GM23338 (cell line): ENCODE measurements at regions not wholly inside any gene's neighbourhood (a gene's known extent, or its start where the extent isn't known, plus 50 kb on each side); places are given as distances from the start of the nearest gene placed in this dataset.

Experiments
- ATAC-seq: fragments of 200-7000 bp; cut with Tn5 transposase; 3 replicates; pipeline ENCODE4 v1.9.1; 2020
- DNase-seq: peaks from one replicate; pipeline ENCODE4 v3.0.0-alpha.2; 2015; ENCODE audit warnings: low spot score
- H2AFZ ChIP-seq: fragments of 200-600 bp; sonication (generic); 2 replicates; pipeline ENCODE4 v1.8.0; 2016; ENCODE audit warnings: antibody characterized with exemption, mild to moderate bottlenecking, moderate library complexity
- H3F3A ChIP-seq: fragments of 200-600 bp; sonication (generic); replicated peaks from 2 replicates; pipeline ENCODE4 v1.8.0; 2017; ENCODE audit warnings: antibody characterized with exemption, mixed run types, low read depth
- H3K27ac ChIP-seq: fragments of 200-600 bp; sonication (generic); 2 replicates; pipeline ENCODE4 v1.6.1; 2016; ENCODE audit warnings: low read depth
- H3K27me3 ChIP-seq: fragments of 200-600 bp; sonication (generic); 2 replicates; pipeline ENCODE4 v1.8.0; 2016; ENCODE audit warnings: mild to moderate bottlenecking, mixed run types, moderate library complexity; ENCODE audit not compliant: insufficient read depth
- H3K36me3 ChIP-seq: fragments of 200-600 bp; sonication (generic); 2 replicates; pipeline ENCODE4 v1.8.0; 2016; ENCODE audit warnings: mild to moderate bottlenecking; ENCODE audit not compliant: insufficient read depth
- H3K4me1 ChIP-seq: fragments of 200-600 bp; sonication (generic); 2 replicates; pipeline ENCODE4 v1.8.0; 2016; ENCODE audit warnings: mild to moderate bottlenecking, moderate library complexity; ENCODE audit not compliant: insufficient read depth
- H3K4me2 ChIP-seq: fragments of 200-600 bp; sonication (generic); 2 replicates; pipeline ENCODE4 v1.7.1; 2017; ENCODE audit warnings: mixed run types
- H3K4me3 ChIP-seq: fragments of 200-600 bp; sonication (generic); 2 replicates; pipeline ENCODE4 v1.6.1; 2016; ENCODE audit warnings: mixed run types
- H3K79me2 ChIP-seq: fragments of 200-600 bp; sonication (generic); replicated peaks from 2 replicates; pipeline ENCODE4 v1.8.0; 2017; ENCODE audit warnings: mild to moderate bottlenecking; ENCODE audit not compliant: insufficient read depth
- H3K9me2 ChIP-seq: fragments of 200-600 bp; sonication (generic); 2 replicates; pipeline ENCODE4 v1.8.0; 2017; ENCODE audit not compliant: insufficient read depth
- H4K20me1 ChIP-seq: fragments of 200-600 bp; sonication (generic); replicated peaks from 2 replicates; pipeline ENCODE4 v1.8.0; 2017; ENCODE audit warnings: mild to moderate bottlenecking; ENCODE audit not compliant: insufficient read depth
- H3K27ac Mint-ChIP-seq: 2 replicates; pipeline ENCODE4 v1.8.0; 2020; ENCODE audit warnings: inconsistent platforms, mild to moderate bottlenecking, moderate library complexity, mixed read lengths
- H3K27me3 Mint-ChIP-seq: 3 replicates; pipeline ENCODE4 v1.8.0; 2022; ENCODE audit warnings: low read depth, mild to moderate bottlenecking, moderate library complexity, mixed read lengths, inconsistent platforms; ENCODE audit not compliant: insufficient read depth, poor library complexity
- H3K36me3 Mint-ChIP-seq: 3 replicates; pipeline ENCODE4 v1.8.0; 2021; ENCODE audit warnings: low read depth, mild to moderate bottlenecking, inconsistent platforms, moderate library complexity, mixed read lengths
- H3K4me1 Mint-ChIP-seq: 3 replicates; pipeline ENCODE4 v1.8.0; 2020; ENCODE audit warnings: mild to moderate bottlenecking, inconsistent platforms, mixed read lengths
- H3K4me3 Mint-ChIP-seq: 3 replicates; pipeline ENCODE4 v1.8.0; 2021; ENCODE audit warnings: moderate library complexity, mild to moderate bottlenecking, inconsistent platforms, mixed read lengths
- H3K9me3 Mint-ChIP-seq: 3 replicates; pipeline ENCODE4 v1.8.0; 2020; ENCODE audit warnings: moderate library complexity, mild to moderate bottlenecking, inconsistent platforms, mixed read lengths
- CREB1 ChIP-seq: fragments of 250-450 bp; sonication (Bioruptor Pico); IDR thresholded peaks from 2 replicates; pipeline ENCODE4 v1.5.0; 2020; ENCODE audit warnings: low read depth, mild to moderate bottlenecking, moderate library complexity
- EZH2phosphoT487 ChIP-seq: fragments of 200-600 bp; sonication (generic); IDR thresholded peaks from one replicate; pipeline ENCODE4 v1.8.1; 2018; ENCODE audit warnings: antibody characterized with exemption; ENCODE audit not compliant: unreplicated experiment
- JUNB ChIP-seq: IDR thresholded peaks from one replicate; pipeline ENCODE4 v1.6.1; 2016; ENCODE audit warnings: antibody characterized with exemption; ENCODE audit not compliant: unreplicated experiment
- NANOG ChIP-seq: IDR thresholded peaks from 2 replicates; pipeline ENCODE4 v1.6.1; 2016; ENCODE audit warnings: antibody characterized with exemption, borderline replicate concordance
- POLR2AphosphoS5 ChIP-seq: IDR thresholded peaks from 2 replicates; pipeline ENCODE4 v1.6.1; 2016; ENCODE audit warnings: antibody characterized with exemption, low read depth
- ZNF114 ChIP-seq: fragments of 250-450 bp; sonication (Bioruptor Pico); IDR thresholded peaks from 2 replicates; pipeline ENCODE4 v1.5.0; 2020; ENCODE audit warnings: mild to moderate bottlenecking, moderate library complexity
- ZNF331 ChIP-seq: fragments of 250-450 bp; sonication (Bioruptor Pico); IDR thresholded peaks from 2 replicates; pipeline ENCODE4 v1.5.0; 2020; ENCODE audit warnings: low read depth, mild to moderate bottlenecking, moderate library complexity
- TF ChIP-seq, protein P1 (sequence below), 2 experiments: fragments of 200-600 bp in 1 of 2; sonication (generic) in 1 of 2; conservative IDR thresholded peaks; 2 replicates each; pipeline versions ENCODE4 v1.5.1 to v1.6.1; 2016 to 2017; ENCODE audit warnings: antibody characterized with exemption in 2 of 2, low read depth in 2 of 2, mild to moderate bottlenecking in 2 of 2, moderate library complexity in 1 of 2
- TF ChIP-seq, protein P2 (sequence below): fragments of 250-450 bp; sonication (Bioruptor Pico); IDR thresholded peaks from 2 replicates; pipeline ENCODE4 v1.5.0; 2020; ENCODE audit warnings: mild to moderate bottlenecking, moderate library complexity
- TF ChIP-seq, protein P3 (sequence below): IDR thresholded peaks from 2 replicates; pipeline ENCODE4 v1.6.1; 2016; ENCODE audit warnings: antibody characterized with exemption

DNA sequence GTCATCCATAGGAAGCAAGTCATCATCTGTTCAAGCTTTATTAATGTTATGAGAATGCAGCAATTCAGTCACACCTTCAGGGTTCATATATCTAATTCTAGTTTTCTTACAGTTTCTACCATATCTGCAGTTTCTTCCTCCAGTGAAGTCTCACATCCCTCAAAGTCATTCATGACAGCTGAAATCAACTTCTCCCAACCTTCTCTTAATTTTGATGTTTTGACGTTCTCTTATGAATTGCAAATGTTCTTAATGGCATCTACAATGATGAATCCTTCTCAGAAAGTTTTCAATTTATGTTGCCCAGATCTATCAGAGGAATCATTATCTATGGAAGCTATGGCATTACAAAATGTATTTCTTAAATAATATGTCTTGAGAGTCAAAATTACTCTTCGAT, 210.4 kb upstream of the ZBTB20 start:
- Histone ChIP-seq H4K20me1 (no peaks in the 10 kb centered on the region), H3K4me3 (no peak overlapping the region), H3K4me1 (peaks cover 9% of the 10 kb centered on the region; the same call in 1 of the 2 replicates), H3K27me3 (no peaks in the 10 kb centered on the region), H3K36me3 (no peaks in the 10 kb centered on the region), H3K27ac (no peak overlapping the region), H3K4me2 (no peak overlapping the region), H3K9me2 (peaks cover 3% of the 10 kb centered on the region; the same call in 1 of the 2 replicates), H2AFZ (no peak overlapping the region), H3K79me2 (no peaks in the 10 kb centered on the region; the same call in 1 of the 2 replicates), H3F3A (no peaks in the 10 kb centered on the region)
- H3K27ac Mint-ChIP-seq, result no peak overlapping the region
- peaks cover 2% of the 10 kb centered on the region; the same call in 1 of the 3 replicates for H3K36me3 Mint-ChIP-seq
- ATAC-seq (no peak), DNase-seq (no peak)
- no peak overlapping the region for H3K4me3 Mint-ChIP-seq
- peaks cover 6% of the 10 kb centered on the region for H3K4me1 Mint-ChIP-seq
- no peak for TF ChIP-seq NANOG
- no peak for TF ChIP-seq CREB1 (CRISPR knock-in tag)
- TF ChIP-seq, protein P1, sequence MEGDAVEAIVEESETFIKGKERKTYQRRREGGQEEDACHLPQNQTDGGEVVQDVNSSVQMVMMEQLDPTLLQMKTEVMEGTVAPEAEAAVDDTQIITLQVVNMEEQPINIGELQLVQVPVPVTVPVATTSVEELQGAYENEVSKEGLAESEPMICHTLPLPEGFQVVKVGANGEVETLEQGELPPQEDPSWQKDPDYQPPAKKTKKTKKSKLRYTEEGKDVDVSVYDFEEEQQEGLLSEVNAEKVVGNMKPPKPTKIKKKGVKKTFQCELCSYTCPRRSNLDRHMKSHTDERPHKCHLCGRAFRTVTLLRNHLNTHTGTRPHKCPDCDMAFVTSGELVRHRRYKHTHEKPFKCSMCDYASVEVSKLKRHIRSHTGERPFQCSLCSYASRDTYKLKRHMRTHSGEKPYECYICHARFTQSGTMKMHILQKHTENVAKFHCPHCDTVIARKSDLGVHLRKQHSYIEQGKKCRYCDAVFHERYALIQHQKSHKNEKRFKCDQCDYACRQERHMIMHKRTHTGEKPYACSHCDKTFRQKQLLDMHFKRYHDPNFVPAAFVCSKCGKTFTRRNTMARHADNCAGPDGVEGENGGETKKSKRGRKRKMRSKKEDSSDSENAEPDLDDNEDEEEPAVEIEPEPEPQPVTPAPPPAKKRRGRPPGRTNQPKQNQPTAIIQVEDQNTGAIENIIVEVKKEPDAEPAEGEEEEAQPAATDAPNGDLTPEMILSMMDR (conservative IDR thresholded peaks at IDR 0.05; ENCODE audit: low read depth in 2 of 2), result no peak
- no peaks in the 10 kb centered on the region for H3K27me3 Mint-ChIP-seq
- H3K9me3 Mint-ChIP-seq, result peaks cover 2% of the 10 kb centered on the region; the same call in 2 of the 3 replicates

DNA sequence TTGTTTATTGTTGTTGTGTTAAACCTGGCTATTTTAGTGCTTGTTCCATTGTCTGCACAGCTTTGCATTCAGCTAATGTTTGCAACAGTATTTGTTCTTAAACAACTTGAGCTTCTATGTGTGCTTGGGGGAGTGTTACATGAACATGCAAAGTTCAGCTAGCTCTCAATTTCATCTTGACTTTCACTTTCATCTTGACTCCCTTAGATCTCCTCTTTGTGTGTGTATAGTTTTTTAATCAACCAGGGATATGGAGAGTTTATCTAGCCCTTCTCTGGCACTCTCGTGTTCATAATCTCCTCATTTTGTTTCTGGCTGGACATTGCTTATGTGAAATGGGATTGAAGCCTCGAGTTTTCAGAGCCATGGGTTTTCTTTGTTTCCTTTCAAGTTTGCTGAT, 212.4 kb upstream of the ZBTB20 start:
- peaks cover 6% of the 10 kb centered on the region for H3K4me1 Mint-ChIP-seq
- TF ChIP-seq NANOG (no peak), JUNB (no peak), ZNF114 (no peak), ZNF331 (CRISPR knock-in tag) (no peak), CREB1 (CRISPR knock-in tag) (no peak), POLR2AphosphoS5 (no peak), EZH2phosphoT487 (no peak)
- TF ChIP-seq, protein P2, sequence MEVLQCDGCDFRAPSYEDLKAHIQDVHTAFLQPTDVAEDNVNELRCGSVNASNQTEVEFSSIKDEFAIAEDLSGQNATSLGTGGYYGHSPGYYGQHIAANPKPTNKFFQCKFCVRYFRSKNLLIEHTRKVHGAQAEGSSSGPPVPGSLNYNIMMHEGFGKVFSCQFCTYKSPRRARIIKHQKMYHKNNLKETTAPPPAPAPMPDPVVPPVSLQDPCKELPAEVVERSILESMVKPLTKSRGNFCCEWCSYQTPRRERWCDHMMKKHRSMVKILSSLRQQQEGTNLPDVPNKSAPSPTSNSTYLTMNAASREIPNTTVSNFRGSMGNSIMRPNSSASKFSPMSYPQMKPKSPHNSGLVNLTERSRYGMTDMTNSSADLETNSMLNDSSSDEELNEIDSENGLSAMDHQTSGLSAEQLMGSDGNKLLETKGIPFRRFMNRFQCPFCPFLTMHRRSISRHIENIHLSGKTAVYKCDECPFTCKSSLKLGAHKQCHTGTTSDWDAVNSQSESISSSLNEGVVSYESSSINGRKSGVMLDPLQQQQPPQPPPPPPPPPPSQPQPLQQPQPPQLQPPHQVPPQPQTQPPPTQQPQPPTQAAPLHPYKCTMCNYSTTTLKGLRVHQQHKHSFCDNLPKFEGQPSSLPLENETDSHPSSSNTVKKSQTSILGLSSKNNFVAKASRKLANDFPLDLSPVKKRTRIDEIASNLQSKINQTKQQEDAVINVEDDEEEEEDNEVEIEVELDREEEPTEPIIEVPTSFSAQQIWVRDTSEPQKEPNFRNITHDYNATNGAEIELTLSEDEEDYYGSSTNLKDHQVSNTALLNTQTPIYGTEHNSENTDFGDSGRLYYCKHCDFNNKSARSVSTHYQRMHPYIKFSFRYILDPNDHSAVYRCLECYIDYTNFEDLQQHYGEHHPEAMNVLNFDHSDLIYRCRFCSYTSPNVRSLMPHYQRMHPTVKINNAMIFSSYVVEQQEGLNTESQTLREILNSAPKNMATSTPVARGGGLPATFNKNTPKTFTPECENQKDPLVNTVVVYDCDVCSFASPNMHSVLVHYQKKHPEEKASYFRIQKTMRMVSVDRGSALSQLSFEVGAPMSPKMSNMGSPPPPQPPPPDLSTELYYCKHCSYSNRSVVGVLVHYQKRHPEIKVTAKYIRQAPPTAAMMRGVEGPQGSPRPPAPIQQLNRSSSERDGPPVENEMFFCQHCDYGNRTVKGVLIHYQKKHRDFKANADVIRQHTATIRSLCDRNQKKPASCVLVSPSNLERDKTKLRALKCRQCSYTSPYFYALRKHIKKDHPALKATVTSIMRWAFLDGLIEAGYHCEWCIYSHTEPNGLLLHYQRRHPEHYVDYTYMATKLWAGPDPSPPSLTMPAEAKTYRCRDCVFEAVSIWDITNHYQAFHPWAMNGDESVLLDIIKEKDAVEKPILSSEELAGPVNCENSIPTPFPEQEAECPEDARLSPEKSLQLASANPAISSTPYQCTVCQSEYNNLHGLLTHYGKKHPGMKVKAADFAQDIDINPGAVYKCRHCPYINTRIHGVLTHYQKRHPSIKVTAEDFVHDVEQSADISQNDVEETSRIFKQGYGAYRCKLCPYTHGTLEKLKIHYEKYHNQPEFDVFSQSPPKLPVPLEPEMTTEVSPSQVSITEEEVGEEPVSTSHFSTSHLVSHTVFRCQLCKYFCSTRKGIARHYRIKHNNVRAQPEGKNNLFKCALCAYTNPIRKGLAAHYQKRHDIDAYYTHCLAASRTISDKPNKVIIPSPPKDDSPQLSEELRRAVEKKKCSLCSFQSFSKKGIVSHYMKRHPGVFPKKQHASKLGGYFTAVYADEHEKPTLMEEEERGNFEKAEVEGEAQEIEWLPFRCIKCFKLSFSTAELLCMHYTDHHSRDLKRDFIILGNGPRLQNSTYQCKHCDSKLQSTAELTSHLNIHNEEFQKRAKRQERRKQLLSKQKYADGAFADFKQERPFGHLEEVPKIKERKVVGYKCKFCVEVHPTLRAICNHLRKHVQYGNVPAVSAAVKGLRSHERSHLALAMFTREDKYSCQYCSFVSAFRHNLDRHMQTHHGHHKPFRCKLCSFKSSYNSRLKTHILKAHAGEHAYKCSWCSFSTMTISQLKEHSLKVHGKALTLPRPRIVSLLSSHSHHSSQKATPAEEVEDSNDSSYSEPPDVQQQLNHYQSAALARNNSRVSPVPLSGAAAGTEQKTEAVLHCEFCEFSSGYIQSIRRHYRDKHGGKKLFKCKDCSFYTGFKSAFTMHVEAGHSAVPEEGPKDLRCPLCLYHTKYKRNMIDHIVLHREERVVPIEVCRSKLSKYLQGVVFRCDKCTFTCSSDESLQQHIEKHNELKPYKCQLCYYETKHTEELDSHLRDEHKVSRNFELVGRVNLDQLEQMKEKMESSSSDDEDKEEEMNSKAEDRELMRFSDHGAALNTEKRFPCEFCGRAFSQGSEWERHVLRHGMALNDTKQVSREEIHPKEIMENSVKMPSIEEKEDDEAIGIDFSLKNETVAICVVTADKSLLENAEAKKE (CRISPR knock-in tag), result no peak
- TF ChIP-seq, protein P3, sequence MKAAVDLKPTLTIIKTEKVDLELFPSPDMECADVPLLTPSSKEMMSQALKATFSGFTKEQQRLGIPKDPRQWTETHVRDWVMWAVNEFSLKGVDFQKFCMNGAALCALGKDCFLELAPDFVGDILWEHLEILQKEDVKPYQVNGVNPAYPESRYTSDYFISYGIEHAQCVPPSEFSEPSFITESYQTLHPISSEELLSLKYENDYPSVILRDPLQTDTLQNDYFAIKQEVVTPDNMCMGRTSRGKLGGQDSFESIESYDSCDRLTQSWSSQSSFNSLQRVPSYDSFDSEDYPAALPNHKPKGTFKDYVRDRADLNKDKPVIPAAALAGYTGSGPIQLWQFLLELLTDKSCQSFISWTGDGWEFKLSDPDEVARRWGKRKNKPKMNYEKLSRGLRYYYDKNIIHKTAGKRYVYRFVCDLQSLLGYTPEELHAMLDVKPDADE, result no peak
- TF ChIP-seq, protein P1 (conservative IDR thresholded peaks at IDR 0.05; ENCODE audit: low read depth in 2 of 2), result no peak
- DNase-seq (no peak), ATAC-seq (no peak)
- H3K27ac Mint-ChIP-seq, result no peak overlapping the region; the same call in 1 of the 2 replicates
- no peaks in the 10 kb centered on the region for H3K79me2 ChIP-seq
- no peaks in the 10 kb centered on the region for H3K27me3 Mint-ChIP-seq
- H3K4me3 Mint-ChIP-seq, result no peak overlapping the region
- no peaks in the 10 kb centered on the region for H3K27me3 ChIP-seq
- no peaks in the 10 kb centered on the region for H4K20me1 ChIP-seq
- H2AFZ ChIP-seq, result no peak overlapping the region
- H3K4me2 ChIP-seq, result no peak overlapping the region
- peaks cover 9% of the 10 kb centered on the region; the same call in 1 of the 2 replicates for H3K4me1 ChIP-seq
- no peak overlapping the region for H3K27ac ChIP-seq
- H3K36me3 Mint-ChIP-seq, result no peaks in the 10 kb centered on the region
- no peaks in the 10 kb centered on the region for H3K9me3 Mint-ChIP-seq
- H3F3A ChIP-seq, result no peaks in the 10 kb centered on the region
- no peak overlapping the region for H3K4me3 ChIP-seq
- H3K9me2 ChIP-seq, result peaks cover 3% of the 10 kb centered on the region
- H3K36me3 ChIP-seq, result no peaks in the 10 kb centered on the region
